Inferior parietal cortex (tissue), 1 donor: ENCODE measurements at regions not wholly inside any gene's neighbourhood (a gene's known extent, or its start where the extent isn't known, plus 50 kb on each side); places are given as distances from the start of the nearest gene placed in this dataset.
"Not testable (repeated sequence)": the region's sequence is repeated elsewhere in the genome, so short reads cannot be mapped to it uniquely, and the experiment has no call there.

Experiments used
- DNase-seq: peaks from one replicate; pipeline ENCODE4 v3.0.0-alpha.2; 2016; ENCODE audit errors: extremely low spot score

DNA sequence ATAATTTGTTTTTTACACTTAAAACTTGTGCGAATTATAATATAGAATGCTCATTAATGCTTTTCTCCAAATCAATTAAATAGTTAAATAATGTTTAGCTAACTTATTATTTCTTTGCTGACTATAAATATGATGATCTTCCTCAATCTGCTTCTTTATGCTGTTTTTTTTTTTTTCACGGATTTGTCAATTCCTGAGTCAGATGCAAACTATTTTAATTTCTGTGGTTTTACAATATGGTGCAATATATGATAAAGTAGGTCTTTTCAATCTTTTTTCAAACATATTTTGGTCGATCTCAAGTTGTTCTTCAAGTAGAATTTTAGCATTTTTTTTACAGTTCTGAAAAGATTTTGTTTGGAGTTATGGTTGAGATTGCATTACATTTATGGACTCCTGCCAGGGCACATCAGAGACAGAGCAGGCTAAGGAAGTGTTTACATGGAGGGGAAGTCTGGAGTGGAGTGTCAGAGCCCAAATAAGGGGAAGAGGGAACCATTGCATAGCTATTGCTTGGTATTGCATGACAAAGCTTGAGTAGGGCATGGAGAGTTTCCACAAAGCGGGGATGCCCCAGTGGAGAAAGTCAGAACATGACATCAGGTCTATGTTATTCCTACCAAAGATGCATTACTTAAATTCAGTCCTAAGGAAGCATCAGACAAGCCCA, 204.4 kb downstream of the OTUD1 start:
- no peak for DNase-seq

DNA sequence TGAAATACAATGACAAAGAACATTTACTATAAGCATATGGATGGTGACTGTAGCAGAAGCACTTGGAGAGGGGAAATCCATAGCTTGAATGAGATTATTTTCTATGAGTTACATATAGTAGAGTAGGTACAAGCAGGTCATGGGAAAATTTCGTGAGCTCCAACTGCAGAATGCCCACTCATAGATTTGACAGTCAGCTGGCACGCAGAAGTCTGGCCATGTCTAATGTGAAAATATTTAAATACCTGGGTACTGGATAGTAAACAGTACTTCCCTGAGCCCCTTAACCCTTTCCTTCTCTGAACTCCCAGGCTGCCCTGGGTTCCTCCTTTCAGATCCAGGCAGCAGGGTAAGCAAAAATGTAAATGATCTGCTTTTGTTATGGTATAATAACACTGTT, 209.7 kb downstream of the OTUD1 start:
- no peak for DNase-seq

DNA sequence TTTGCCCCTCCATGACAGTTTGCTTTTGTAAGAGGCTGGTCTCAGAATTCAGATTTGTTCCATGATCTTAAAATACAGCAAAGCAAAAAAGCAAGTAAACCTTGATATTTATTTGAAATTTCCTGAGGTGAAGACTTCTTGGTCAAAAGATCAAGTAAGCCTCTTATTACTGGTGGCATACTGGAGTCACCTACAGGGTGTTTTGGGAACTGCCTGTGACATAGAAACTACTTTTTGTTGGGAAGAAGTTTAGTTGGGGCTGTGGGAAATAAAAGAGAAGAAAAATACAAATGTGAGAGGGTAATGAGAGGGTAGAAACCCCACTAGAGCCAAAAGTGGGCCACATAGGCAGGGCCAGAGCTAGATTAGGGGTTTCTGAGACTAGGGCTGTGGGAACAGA, 217.9 kb downstream of the OTUD1 start:
- DNase-seq: no peak

DNA sequence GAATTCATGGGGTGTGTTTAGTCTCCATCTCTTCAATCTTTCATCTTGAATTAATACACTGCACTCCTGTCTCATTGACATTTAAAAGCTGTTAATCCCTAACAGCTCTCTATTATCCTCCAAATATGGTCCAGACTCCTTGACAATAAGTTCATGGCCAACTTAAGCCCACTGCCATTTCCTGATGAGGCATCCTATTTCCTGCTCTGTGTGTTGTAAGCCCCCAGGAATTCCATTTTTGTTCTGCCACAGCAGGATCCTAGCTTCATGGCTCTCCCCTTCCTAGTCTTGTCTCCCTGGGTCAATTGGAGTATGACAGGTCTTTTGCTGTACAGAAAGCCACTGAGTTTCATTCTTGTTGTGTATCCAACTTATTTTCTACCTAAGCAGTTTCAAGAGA, 218.8 kb downstream of the OTUD1 start:
- DNase-seq: no peak

DNA sequence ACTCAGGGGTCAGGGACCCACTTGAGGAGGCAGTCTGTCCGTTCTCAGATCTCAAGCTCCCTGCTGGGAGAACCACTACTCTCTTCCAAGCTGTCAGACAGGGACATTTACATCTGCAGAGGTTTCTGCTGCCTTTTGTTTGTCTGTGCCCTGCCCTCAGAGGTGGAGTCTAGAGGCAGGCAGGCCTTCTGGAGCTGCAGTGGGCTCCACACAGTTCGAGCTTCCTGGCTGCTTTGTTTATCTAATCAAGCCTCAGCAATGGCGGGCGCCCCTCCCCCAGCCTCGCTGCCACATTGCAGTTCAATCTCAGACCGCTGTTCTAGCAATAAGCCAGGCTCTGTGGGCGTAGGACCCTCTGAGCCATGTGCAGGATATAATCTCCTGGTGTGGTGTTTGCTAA, 233.0 kb downstream of the OTUD1 start:
- DNase-seq: not testable (repeated sequence)

DNA sequence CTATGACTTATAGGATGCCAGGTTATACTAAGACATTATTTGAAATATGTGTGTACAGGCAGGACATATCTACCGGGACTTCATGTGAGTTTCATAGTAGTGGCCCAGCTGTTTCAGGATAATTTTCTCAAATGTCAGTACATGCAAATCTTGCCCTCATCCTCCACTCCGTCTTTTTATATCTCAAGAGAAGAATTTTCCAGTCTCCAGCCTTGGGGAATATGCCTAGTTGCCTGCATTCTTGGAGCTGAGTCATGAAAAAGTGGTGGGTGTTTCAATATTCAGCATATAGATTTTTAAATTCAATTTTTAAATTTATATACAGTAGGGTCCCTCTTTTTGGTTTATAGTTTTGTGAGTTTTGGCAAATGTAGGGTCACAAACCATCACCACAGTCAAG, 236.7 kb downstream of the OTUD1 start:
- no peak for DNase-seq

DNA sequence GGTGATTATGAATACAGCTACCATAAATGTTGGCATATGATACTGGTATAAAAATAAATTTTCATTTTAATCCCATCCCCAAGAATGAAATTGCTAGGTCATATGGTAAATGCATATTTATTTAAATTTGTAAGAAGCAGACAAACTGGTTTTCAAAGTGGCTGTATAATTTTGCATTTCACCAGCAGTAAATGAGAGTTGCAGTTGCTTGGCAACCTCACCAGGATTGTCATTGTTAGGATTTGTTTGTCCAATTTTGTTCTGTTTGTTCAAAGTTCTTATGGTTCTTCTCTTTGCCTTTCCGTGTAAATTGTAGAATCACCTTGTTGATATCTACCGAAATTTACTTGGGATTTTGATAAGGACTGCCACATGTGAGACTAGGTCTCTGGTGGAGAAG, 237.4 kb downstream of the OTUD1 start:
- DNase-seq: no peak

DNA sequence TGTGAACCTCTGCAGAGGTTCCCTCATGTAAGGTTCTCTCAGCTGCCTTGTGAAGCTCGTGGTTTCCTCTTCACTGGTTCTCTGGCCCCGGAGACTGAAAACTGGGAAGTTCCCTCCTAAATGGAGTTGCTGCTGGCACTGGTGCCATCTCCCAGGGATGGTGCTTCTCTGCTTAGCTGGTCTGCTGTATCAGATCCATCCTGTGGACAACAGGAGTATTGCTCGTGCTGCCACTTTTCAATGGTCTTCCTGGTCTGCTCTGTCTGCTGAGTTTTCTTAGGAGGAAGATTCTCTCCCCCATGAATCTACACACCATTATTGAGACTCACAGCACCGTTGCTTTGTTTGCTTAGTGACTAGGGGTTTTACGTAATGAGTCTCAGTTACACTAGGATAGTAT, 247.8 kb downstream of the OTUD1 start:
- DNase-seq: no peak

DNA sequence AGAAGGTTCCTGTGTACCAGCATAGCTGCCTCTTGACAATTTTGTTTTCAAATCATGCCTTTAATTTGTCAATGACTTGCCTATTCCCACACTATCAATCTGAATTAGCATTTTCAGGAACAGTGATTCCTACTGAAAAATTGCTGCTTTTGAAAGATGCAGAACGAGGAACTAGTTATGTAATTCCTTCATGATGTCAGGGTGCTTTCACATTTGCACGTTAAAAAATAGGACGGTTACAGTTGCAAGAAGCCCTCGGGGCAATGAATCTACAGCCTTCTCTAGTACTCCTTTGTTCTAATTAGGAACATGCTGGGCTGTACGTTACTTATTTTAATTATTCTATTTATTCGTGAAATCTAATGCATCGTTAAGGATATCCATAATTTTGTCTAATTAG, 253.9 kb downstream of the OTUD1 start:
- no peak for DNase-seq

DNA sequence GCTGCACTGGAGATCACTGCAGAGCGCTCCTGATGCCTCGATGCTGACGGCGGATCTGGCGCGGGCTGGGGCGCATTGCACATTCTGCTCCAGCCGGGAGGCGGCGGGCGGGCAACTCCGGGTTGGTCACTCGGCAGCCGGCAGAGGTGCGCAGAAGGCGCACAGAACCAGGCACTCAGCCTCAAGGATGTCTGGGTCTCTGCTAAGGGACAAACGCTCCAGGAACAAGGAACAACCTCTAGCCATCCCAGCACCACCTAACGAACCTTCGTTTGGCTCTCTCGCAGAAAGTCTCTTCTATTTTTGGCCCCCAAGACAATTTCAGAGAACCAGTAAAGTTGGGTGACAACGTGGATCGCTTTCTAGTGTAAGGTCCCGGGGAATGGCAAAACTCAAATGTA, 254.6 kb downstream of the OTUD1 start:
- no peak for DNase-seq

DNA sequence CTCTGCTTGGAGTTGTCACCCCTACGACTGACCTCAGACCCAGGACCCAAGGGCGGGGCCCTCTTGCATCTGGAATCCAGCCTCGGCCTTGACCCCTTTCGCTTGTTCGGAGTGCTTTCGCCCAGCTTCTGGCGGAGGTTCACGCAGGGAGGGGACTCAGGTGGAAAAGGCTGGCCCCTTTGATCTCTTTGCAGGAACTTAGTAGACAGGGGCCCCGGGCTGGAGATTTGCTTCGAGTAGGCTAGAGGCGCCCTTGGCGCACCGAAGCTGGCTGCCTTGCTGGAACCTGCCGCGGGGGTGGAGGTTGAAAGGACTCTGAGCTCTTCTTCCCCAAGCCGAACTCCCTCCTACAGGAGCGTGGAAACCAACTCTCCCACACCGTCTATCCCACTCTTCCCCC, 255.1 kb downstream of the OTUD1 start:
- no peak for DNase-seq

DNA sequence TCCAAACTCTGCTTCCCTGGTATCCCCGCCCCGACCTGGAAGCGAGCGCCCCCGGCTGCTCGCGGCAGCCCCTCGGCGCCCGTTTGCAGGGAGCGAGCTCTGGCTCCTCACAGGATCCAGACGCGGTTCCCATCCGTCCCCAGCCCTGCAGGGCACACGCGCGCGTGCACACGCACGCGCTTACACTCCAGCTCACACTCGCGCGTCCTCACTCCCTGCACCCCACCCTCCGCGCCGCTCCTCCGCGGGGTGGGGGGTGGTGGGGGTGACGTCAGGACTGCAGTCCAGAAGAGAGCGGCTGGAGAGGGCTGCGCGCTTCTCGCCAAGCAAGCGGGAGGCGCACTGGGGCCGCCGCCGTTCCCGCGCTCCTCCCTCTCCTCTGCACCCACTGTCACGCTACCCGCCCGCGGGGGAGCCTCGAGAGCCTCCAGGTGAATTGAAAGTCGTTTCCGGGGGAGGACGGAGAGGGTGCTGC, 255.6 kb downstream of the OTUD1 start:
- no peak for DNase-seq

DNA sequence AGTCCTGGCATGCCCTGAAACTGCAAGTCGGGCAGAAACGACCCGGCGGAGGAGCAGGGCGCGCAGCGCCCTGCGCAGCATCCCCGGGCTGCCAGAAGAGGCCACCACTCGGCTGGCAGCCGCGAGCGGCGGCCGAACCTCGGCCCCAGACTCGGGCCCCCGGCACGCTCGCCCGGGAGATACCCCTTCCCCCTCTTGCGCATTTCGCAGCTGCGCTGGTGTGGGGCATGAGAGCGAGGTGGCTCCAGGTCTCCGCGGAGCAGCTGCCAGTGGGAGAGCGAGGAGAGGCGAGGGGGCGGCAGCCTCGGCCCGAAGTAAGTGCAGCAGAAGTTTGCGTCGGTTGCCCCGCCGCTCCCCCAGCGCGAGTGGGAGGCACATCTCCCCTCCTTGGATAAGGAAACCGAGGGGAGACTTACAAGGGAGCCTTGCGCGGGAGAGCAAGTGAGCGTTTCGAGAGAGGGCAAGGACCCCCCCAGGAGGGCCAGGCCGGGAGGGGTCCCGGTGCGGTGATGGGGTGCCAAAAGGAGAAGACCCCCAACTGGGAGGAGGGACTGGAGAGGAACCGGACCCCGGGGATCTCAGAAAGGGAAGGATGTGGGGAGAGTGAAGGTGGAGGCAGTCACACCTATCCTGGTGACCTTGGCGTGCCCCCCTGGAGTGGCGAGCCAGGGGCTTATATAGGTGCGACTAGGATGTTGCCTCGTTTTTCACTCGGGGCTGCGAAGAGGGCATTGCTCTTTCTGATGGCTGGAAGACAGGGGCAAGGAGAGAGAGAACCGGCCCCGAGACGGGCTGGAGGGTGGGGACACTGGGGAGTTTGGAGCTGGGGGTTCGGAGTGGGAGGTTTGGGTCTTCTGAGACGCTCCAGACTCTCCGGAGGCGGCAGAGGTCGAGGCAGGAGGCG, 256.3 kb downstream of the OTUD1 start:
- no peak for DNase-seq

DNA sequence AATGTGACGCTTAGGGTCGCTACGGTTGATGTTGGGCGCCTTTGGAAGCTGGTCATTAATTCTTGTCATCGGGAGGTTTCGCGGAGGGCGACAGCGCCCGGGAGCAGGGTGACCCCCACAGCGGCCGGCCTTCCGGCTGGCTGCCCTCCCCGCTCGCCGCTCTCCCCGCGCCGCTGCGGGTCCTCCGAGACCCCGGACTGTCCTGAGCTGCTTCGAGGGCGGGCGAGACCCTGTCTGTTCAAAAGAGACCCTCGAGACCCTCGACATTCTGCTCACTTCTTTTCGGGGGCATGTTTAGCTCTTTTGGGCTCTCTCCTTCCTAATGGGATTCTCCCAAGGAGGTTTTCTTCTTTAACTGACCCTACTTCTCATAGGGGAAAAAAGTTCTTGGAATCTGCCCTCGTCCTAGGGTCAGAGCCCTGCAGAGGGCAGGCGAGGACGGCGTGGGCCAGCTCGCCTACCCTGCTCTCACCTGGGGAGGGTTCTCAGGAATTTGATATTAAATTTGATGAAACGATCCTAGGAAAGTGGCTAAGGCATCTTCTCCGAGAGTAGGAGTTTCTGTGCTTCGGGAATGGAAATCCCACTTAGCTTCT, 257.0 kb downstream of the OTUD1 start:
- DNase-seq: no peak

DNA sequence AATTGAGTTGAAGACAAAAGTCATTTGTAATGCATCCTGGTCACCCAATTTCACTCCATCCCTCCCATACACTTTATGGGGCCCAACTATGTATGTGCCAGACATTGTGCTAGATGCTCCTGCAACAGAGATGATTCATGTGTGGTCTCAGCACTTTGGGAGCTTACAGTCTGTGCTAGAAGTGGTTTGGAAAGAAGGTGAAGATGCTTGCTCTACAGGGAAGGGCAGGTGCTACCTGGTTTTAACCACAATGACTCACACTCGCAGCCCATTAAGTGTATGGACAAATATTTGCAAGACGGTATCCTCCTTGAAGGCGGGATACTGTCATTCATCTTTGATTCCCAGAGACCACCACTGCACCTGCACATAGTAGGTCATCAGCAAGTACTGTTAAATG, 257.6 kb downstream of the OTUD1 start:
- no peak for DNase-seq

DNA sequence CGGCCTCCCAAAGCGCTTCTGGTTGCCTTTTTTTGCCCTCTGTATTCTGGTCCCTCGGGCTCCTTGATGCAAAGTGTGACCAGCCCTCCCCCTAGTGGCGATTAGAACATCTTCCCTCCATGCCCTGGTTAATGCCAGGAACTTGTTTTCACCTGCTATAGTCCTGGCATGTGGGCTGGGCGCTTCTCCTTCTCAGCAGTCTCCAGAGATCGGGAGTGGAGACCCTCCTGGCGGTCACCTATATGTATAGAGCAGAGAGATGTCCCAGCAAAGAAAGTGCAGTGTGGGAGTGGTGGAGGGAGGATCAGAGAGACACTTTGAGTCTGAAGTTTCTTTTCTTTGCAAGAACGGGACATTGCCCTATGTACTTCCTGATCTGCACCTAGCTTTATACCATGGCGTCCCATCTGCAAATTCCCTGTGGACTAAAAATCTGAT, 264.1 kb downstream of the OTUD1 start:
- peak; percentile 63 for DNase-seq

DNA sequence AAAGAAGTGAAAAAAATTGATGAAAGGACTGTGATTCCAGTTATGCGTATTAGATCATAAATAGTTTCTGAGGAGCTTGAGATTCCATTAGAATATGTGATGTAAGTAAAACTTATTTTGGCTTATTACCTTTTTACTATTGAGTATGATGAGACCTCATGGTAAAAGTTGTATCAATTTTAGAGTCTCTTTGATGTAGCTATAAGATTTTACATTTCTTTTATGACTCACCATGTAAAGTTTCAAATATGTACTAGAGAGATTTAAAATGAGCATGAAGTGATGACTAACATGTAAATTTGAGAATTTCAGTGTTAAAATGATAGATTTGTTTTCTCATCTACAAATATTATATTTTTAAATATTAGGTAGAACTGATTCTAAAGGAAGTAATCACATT, 276.5 kb downstream of the OTUD1 start:
- no peak for DNase-seq

DNA sequence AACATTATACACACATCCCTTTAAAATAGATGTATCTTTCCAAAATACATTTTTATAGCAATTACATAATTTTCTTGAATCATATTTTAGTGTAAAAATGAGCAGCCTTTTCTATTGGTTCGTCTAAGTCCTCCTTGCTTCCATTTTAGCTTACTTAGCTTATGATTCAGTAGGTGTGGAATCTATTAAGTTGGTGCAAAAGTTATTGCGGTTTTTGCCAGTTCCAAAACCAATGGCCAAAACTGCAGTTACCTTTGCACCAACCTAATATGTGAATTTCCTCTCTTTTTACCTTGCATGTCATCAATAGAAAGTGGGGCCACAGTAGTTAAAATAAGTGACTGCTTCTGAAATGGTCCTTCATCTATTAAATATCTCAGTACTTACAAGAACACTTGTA, 279.0 kb downstream of the OTUD1 start:
- DNase-seq: no peak

DNA sequence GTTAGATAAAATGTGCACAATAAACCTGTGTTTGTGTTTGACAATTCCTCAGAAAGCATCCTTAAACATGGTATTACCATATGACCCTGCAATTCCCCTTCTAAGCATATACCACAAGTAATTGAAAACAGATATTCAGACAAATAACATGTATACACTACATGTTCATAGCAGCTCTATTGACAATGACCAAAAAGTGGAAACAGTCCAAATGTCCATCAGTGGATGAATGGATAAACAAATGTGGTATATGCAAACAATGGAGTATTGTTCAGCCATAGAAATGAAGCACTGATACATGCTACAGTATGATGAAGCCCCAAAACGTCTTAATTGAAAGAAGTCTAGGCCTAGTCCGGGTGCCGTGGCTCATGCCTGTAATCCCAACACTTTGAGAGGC, 280.1 kb downstream of the OTUD1 start:
- peak; percentile 62 for DNase-seq

DNA sequence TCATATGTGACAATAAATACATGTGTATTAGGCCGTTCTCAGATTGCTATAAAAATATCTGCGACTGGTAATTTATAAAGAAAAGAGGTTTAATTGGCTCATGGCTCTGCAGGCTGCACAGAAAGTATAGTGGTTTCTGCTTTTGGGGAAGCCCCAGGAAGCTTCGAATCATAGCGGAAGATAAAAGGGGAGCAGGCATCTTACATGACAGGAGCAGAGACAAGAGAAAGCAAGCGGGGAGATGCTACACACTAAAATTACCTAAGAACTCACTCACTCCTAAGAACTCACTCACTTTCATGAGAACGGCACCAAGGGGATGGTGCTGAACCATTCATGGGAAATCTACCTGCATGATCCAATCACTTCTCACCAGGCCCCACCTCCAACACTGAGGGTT, 284.9 kb downstream of the OTUD1 start:
- no peak for DNase-seq

DNA sequence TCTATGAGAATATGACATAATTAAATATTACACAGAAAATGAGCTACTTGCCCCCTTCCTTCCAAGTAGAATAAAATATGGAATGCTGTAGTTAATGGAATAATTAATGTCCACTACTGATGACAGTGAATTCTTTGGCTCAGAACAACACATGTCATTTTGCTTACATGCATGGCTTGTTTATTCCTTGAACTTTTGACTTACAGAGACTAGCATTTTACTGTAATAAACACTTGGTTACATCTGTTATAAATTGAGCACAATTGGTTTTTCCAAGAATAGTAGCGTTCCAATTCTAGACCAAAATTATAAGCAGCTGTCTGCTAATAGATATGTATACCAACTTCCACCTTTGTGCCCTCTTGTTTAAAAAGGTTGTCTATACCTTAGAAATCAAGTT, 286.7 kb downstream of the OTUD1 start:
- DNase-seq: no peak

DNA sequence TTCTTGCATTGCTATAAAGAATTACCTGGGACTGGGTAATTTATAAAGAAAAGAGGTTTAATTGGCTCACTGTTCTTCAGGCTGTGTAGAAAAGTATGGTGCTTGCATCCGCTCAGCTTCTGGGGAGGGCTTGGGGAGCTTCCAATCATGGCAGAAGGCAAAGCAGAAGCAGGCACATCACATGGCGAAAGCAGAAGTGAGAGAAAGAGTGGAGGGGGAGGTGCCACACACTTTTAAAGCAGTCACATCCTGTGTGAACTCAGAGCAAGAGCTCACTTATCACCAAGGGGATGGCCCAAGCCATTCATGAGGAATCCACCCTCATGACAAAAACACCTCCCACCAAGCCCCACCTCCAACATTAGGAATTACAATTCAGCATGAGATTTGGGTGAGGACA, 303.5 kb downstream of the OTUD1 start:
- no peak for DNase-seq

DNA sequence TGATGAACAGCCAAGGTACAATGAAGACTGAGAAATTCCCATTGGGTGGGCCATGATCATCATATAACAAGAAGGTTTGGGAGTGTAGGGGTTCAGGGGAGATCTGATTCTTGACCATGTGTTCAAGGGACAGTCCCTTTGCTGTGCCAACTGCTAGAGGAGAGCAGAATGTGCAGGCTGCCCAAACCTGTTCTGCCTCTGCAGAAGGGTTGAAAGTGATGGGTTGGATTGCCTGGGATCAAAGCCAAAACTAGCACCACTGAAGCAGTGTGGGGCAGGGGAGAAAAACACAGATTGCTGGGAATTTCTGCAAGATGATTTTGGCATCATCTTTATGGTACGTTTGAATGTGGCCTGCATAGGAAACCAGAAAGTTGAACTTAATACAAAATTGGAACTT, 303.9 kb downstream of the OTUD1 start:
- no peak for DNase-seq
